SIG-M5 treated with dmso at 0.1 percent for 504 hours (cell line): ENCODE measurements at regions not wholly inside any gene's neighbourhood (a gene's known extent, or its start where the extent isn't known, plus 50 kb on each side); places are given as distances from the start of the nearest gene placed in this dataset.
"Not testable (repeated sequence)": the region's sequence is repeated elsewhere in the genome, so short reads cannot be mapped to it uniquely, and the experiment has no call there.

Experiments used
- DNase-seq: peaks from one replicate; lab custom pipeline; 2025; ENCODE audit not compliant: unreplicated experiment; lab: John Stamatoyannopoulos, UW

- DNase-seq: no peak
Measured at GRCh38 chr12:115898670-115899069, 378.8 kb downstream of the MED13L start.

- DNase-seq: no peak
Measured at GRCh38 chr12:115897729-115898128, 379.8 kb downstream of the MED13L start.

GRCh38 chr12:115895247-115895646 is 382.2 kb downstream of the MED13L start:
- peak; percentile 3 for DNase-seq

- no peak for DNase-seq
Measured at GRCh38 chr12:115891556-115892164, 385.8 kb downstream of the MED13L start.

GRCh38 chr12:115886666-115887065 is 390.8 kb downstream of the MED13L start:
- no peak for DNase-seq

GRCh38 chr12:115885040-115885690 is 392.3 kb downstream of the MED13L start:
- DNase-seq: peak; percentile 6

GRCh38 chr12:115882936-115883335 is 394.6 kb downstream of the MED13L start:
- DNase-seq: no peak

- no peak for DNase-seq
Measured at GRCh38 chr12:115880238-115880637, 397.3 kb downstream of the MED13L start.

GRCh38 chr12:115879354-115879753 is 398.1 kb downstream of the MED13L start:
- no peak for DNase-seq

- no peak for DNase-seq
Measured at GRCh38 chr12:115873451-115874082, 403.9 kb downstream of the MED13L start.

- peak; percentile 80 for DNase-seq
Measured at GRCh38 chr12:115872919-115873357, 404.6 kb downstream of the MED13L start.

- DNase-seq: no peak
Measured at GRCh38 chr12:115872212-115872611, 405.3 kb downstream of the MED13L start.

- peak; percentile 75 for DNase-seq
Measured at GRCh38 chr12:115871714-115872113, 405.8 kb downstream of the MED13L start.

GRCh38 chr12:115870510-115870909 is 407.0 kb downstream of the MED13L start:
- no peak for DNase-seq

GRCh38 chr12:115870021-115870420 is 407.5 kb downstream of the MED13L start:
- no peak for DNase-seq

GRCh38 chr12:115869604-115870003 is 407.9 kb downstream of the MED13L start:
- no peak for DNase-seq

- DNase-seq: no peak
Measured at GRCh38 chr12:115868624-115869023, 408.9 kb downstream of the MED13L start.

GRCh38 chr12:115867854-115868253 is 409.6 kb downstream of the MED13L start:
- no peak for DNase-seq

GRCh38 chr12:115866909-115867525 is 410.5 kb downstream of the MED13L start:
- no peak for DNase-seq

- DNase-seq: not testable (repeated sequence)
Measured at GRCh38 chr12:115866281-115866680, 411.2 kb downstream of the MED13L start.

GRCh38 chr12:115864396-115864795 is 413.1 kb downstream of the MED13L start:
- DNase-seq: no peak

- no peak for DNase-seq
Measured at GRCh38 chr12:115860619-115861018, 416.9 kb downstream of the MED13L start.
